ENCODE measurements at regions not wholly inside any gene's neighbourhood (a gene's known extent, or its start where the extent isn't known, plus 50 kb on each side); places are given as distances from the start of the nearest gene placed in this dataset.

- POLR2A ChIA-PET = no interaction called here
- ATAC-seq (no peak), DNase-seq (no peak)
- Mint-ChIP-seq H3K27ac (no peak overlapping the region), H3K9me3 (no peaks in the 10 kb centered on the region), H3K4me3 (no peak overlapping the region), H3K36me3 (no peaks in the 10 kb centered on the region), H3K27me3 (peaks cover 0 to 4% (median 2%) of the 10 kb centered on the region in 5 donors), H3K4me1 (no peaks in the 10 kb centered on the region)
Observed at GRCh38 chr1:82946096-82946605, 1052.8 kb downstream of the TTLL7 start.

DNA sequence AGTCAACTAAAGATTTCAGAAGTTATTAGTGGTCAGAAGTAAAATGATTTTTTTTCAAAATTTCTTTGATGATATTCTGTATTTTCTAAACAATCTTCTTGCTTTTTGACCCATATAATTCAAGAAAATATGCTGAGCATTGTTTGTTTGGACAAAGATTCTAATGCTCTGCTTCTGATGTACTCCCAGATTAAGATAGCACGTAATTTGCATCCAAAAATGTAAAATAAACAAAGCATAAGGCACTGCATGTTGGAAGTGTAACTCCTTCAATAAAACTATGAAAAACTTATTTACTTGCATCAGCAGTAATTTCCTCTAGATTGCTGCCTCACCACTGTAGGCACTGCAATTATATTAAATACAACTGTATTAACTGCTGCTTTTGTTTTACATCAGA lies 1054.1 kb downstream of the TTLL7 start:
- POLR2A ChIA-PET = no interaction called here
- peaks cover 0 to 6% (median 3%) of the 10 kb centered on the region in 5 donors for H3K27me3 Mint-ChIP-seq

GRCh38 chr1:82934074-82934473 lies 1064.9 kb downstream of the TTLL7 start:
- Mint-ChIP-seq H3K4me1 (peaks cover 0 to 2% (median 0%) of the 10 kb centered on the region in 4 donors), H3K36me3 (no peaks in the 10 kb centered on the region), H3K27ac (no peak overlapping the region), H3K4me3 (no peak overlapping the region), H3K9me3 (peaks cover 0 to 7% (median 0%) of the 10 kb centered on the region in 9 donors), H3K27me3 (peaks cover 0 to 18% (median 2%) of the 10 kb centered on the region in 5 donors)
- DNase-seq (no peak), ATAC-seq (no peak)
- POLR2A ChIA-PET = no interaction called here

More for the DNA sequence above, 1054.1 kb downstream of the TTLL7 start:
- ATAC-seq (no peak), DNase-seq (no peak)
- no peaks in the 10 kb centered on the region for H3K4me1 Mint-ChIP-seq
- no peaks in the 10 kb centered on the region for H3K36me3 Mint-ChIP-seq
- no peaks in the 10 kb centered on the region for H3K9me3 Mint-ChIP-seq
- no peak overlapping the region for H3K27ac Mint-ChIP-seq
- H3K4me3 Mint-ChIP-seq = no peak overlapping the region

GRCh38 chr1:82932727-82933126 lies 1066.2 kb downstream of the TTLL7 start:
- peaks cover 0 to 18% (median 2%) of the 10 kb centered on the region in 5 donors for H3K27me3 Mint-ChIP-seq
- DNase-seq (no peak), ATAC-seq (no peak)
- POLR2A ChIA-PET = no interaction called here
- H3K4me1 Mint-ChIP-seq = peaks cover 0 to 2% (median 0%) of the 10 kb centered on the region in 4 donors
- H3K9me3 Mint-ChIP-seq = peaks cover 0 to 4% (median 0%) of the 10 kb centered on the region in 9 donors
- H3K27ac Mint-ChIP-seq = no peak overlapping the region
- no peaks in the 10 kb centered on the region for H3K36me3 Mint-ChIP-seq
- H3K4me3 Mint-ChIP-seq = no peak overlapping the region

DNA sequence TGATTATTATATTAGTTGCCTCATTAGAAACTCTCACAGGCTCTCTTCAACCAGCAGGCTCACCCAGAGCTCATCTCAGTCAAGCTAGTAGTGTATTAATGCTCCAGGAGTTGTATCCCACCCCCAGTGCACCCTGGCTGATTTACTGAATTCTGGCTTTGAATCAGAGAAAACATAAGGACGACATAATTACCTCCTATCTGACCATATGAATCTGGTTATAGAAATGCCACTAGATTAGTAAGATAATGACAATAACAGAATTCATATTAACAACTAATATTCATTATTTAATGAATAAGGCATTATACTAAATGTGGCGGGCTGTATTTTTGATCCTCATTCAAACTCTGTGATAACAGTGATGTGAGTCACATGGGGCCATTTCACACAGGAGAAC lies 1066.7 kb downstream of the TTLL7 start:
- Mint-ChIP-seq H3K36me3 (no peaks in the 10 kb centered on the region), H3K4me3 (no peak overlapping the region), H3K9me3 (peaks cover 0 to 4% (median 0%) of the 10 kb centered on the region in 9 donors), H3K27me3 (peaks cover 0 to 18% (median 2%) of the 10 kb centered on the region in 5 donors), H3K27ac (no peak overlapping the region), H3K4me1 (peaks cover 0 to 2% (median 0%) of the 10 kb centered on the region in 4 donors)
- POLR2A ChIA-PET = no interaction called here
- DNase-seq (no peak), ATAC-seq (no peak)

- ATAC-seq = no peak
- POLR2A ChIA-PET = no interaction called here
- DNase-seq = no peak
- no peaks in the 10 kb centered on the region for H3K36me3 Mint-ChIP-seq
- peaks cover 0 to 2% (median 0%) of the 10 kb centered on the region in 4 donors for H3K4me1 Mint-ChIP-seq
- no peak overlapping the region for H3K27ac Mint-ChIP-seq
- H3K27me3 Mint-ChIP-seq = peaks cover 0 to 15% (median 2%) of the 10 kb centered on the region in 5 donors
- H3K9me3 Mint-ChIP-seq = peaks cover 0 to 3% (median 0%) of the 10 kb centered on the region in 9 donors
- no peak overlapping the region for H3K4me3 Mint-ChIP-seq
Observed at GRCh38 chr1:82931006-82931405, 1067.9 kb downstream of the TTLL7 start.

DNA sequence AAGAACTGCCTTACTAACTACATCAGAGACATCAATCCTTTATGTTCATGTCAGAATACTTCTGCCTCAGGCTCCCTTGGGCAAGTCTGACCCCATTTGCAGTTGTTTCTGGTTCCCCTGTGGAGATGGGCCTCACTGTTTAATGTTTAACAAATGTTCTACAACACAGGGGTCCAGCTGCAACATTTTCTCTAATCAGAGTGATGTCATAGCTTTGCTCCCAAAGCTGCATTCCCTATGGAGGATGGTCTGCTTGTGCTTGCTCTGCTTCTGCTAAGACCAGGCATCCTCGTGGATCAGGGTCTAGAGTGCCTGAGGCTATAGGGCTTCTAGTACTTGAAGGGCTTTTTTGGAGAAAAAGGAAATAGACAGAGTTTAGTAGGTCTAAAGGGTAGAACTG lies 1071.2 kb downstream of the TTLL7 start:
- POLR2A ChIA-PET = no interaction called here
- Mint-ChIP-seq H3K27ac (no peak overlapping the region), H3K27me3 (peaks cover 0 to 11% (median 0%) of the 10 kb centered on the region in 5 donors), H3K4me1 (peaks cover 0 to 2% (median 0%) of the 10 kb centered on the region in 4 donors), H3K36me3 (no peaks in the 10 kb centered on the region), H3K4me3 (no peak overlapping the region), H3K9me3 (peaks cover 0 to 4% (median 0%) of the 10 kb centered on the region in 9 donors)
- ATAC-seq (no peak), DNase-seq (no peak)

DNA sequence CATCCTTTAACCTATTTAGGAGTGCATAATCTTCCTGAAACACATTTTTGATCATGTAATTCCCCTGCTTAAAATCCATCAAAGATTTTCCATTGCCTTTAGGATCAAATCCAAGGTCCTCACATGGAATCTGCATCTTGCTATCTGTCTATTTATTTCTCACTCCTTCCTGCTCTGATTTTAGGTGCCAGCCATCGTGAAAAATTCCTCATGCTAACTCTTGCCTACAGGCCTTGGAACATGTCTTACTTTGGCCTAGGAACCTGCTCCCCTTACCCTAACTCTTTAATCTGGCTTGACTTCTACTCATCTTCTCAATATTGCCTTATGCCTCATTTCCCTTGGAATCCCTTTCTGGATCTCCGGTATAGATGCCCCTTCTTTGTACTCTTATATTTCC lies 1074.3 kb downstream of the TTLL7 start:
- Mint-ChIP-seq H3K36me3 (no peaks in the 10 kb centered on the region), H3K27me3 (peaks cover 0 to 5% (median 0%) of the 10 kb centered on the region in 5 donors), H3K4me1 (no peaks in the 10 kb centered on the region), H3K27ac (no peak overlapping the region), H3K9me3 (peaks cover 0 to 3% (median 0%) of the 10 kb centered on the region in 9 donors), H3K4me3 (no peak overlapping the region)
- POLR2A ChIA-PET = no interaction called here
- ATAC-seq (no peak), DNase-seq (no peak)

DNA sequence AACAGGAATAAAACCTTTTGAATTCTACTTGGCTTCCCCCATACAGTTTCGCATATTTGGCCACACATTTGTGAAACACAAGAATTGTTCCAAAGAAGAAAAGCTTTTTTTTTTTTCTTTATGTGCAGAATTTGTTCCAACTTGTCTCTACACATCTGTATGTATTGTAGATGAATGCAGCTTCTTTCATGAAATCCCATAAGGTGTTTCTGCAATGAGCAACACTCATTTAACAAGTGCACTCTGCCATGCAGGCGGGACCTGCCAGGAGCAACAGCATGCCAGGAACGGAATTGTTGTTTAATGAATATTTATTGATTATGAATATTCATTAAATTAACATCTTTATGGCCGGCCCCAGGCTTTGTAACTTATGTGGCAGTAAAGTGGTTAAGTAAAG lies 1075.0 kb downstream of the TTLL7 start:
- H3K36me3 Mint-ChIP-seq = no peaks in the 10 kb centered on the region
- DNase-seq = no peak
- ATAC-seq = no peak
- H3K27ac Mint-ChIP-seq = no peak overlapping the region
- H3K4me3 Mint-ChIP-seq = no peak overlapping the region
- POLR2A ChIA-PET = no interaction called here
- peaks cover 0 to 5% (median 0%) of the 10 kb centered on the region in 5 donors for H3K27me3 Mint-ChIP-seq
- peaks cover 0 to 3% (median 0%) of the 10 kb centered on the region in 9 donors for H3K9me3 Mint-ChIP-seq
- H3K4me1 Mint-ChIP-seq = no peaks in the 10 kb centered on the region

- no peaks in the 10 kb centered on the region for H3K36me3 Mint-ChIP-seq
- ATAC-seq (no peak), DNase-seq (no peak)
- POLR2A ChIA-PET = interaction anchor here (0.7 kb wide), 1 partner anchor 266 kb away, joined by 3 read pairs; no protein-coding TSS in a partner anchor
- no peaks in the 10 kb centered on the region for H3K4me1 Mint-ChIP-seq
- peaks cover 0 to 3% (median 0%) of the 10 kb centered on the region in 9 donors for H3K9me3 Mint-ChIP-seq
- H3K4me3 Mint-ChIP-seq = no peak overlapping the region
- peaks cover 0 to 5% (median 0%) of the 10 kb centered on the region in 5 donors for H3K27me3 Mint-ChIP-seq
- no peak overlapping the region for H3K27ac Mint-ChIP-seq
Observed at GRCh38 chr1:82921759-82922158, 1077.2 kb downstream of the TTLL7 start.

DNA sequence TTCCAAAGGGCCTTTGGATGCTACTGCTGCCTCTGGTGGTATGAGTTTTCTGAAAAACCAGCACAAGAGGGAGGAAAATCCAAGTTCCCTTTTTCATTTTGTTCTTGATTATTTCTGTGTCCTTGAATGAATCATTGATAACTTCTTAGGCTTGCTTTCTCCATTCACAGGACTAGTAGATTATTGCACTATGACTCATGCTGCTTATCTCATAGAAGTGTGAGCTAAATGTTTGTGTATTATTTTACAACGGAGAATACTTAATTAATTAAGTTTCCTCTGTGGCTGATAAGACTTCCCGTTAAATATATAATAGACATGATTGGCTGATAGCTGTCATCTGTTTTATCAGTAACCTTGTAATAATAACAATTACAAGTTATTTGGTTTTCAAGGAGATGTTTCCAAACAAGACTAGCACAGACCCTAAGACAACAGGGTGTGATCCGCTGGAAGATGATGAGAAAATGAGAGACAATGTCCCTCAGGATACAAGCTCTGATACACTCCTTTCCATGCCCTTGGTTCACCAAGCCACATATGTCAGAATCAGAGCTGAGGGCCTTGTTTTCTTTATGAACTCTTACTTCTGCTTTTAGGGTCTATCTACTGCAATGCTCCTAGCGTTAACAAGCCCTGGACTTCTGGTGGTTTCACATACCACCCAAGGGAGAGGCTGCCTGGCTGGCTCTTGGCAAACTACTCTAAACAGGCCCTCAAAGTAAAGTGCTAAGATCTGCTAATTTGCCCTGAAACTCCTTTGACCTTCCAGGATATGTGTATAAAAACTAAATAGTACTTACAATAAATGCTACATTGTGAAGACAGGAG lies 1078.3 kb downstream of the TTLL7 start:
- no peaks in the 10 kb centered on the region for H3K36me3 Mint-ChIP-seq
- POLR2A ChIA-PET = no interaction called here
- no peaks in the 10 kb centered on the region for H3K4me1 Mint-ChIP-seq
- DNase-seq (no peak), ATAC-seq (no peak)
- no peak overlapping the region for H3K4me3 Mint-ChIP-seq
- H3K9me3 Mint-ChIP-seq = peaks cover 0 to 3% (median 0%) of the 10 kb centered on the region in 9 donors
- H3K27ac Mint-ChIP-seq = no peak overlapping the region
- H3K27me3 Mint-ChIP-seq = peaks cover 0 to 5% (median 0%) of the 10 kb centered on the region in 5 donors

DNA sequence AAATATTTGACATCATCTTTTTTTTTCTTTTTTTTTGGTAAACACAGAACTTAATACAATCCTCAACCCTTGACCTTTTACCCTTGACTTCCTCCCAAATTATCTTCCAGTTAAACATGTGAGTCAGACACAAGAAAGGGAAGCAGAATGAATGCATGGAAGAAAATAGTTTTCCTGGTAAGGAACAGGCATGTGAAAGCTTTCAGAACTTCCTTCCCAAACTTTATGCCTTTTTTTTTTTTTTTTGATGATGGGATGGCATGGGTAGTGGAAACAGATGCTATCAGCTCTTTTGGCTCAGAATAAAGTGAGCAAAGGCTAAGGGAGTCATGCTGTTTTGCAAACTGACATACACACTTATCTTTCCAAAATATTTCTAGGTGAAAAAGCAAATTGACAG lies 1079.1 kb downstream of the TTLL7 start:
- peaks cover 0 to 3% (median 0%) of the 10 kb centered on the region in 5 donors for H3K27me3 Mint-ChIP-seq
- no peaks in the 10 kb centered on the region for H3K36me3 Mint-ChIP-seq
- no peaks in the 10 kb centered on the region for H3K4me1 Mint-ChIP-seq
- peaks cover 0 to under 1% (median 0%) of the 10 kb centered on the region in 9 donors for H3K9me3 Mint-ChIP-seq
- no peak overlapping the region for H3K27ac Mint-ChIP-seq
- no peak for ATAC-seq
- no peak overlapping the region for H3K4me3 Mint-ChIP-seq
- DNase-seq = no peak
- POLR2A ChIA-PET = no interaction called here

DNA sequence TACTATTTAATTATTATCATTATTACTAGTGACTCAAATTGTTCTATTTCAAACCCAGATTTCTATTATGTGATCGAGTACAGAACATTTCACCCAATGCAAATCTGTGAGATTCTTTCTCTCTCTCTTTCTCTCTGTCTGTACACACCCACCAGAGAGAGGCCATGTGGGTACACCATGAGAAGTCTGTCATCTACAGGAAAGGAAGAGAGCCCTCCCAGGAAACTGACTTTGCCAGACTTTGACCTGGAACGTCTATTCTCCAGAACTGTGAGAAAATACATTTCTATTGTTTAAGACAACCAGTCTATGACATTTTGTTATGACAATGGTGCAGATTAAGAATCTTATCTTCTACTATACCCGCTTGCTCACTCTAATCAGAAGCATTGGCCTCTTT lies 1091.6 kb downstream of the TTLL7 start:
- no peak overlapping the region for H3K4me3 Mint-ChIP-seq
- no peak for DNase-seq
- H3K27me3 Mint-ChIP-seq = no peaks in the 10 kb centered on the region
- no peaks in the 10 kb centered on the region for H3K36me3 Mint-ChIP-seq
- H3K27ac Mint-ChIP-seq = no peak overlapping the region
- ATAC-seq = no peak
- POLR2A ChIA-PET = no interaction called here
- H3K4me1 Mint-ChIP-seq = no peaks in the 10 kb centered on the region
- H3K9me3 Mint-ChIP-seq = peaks cover 0 to under 1% (median 0%) of the 10 kb centered on the region in 9 donors
